Stimulated activated naive CD8-positive, alpha-beta T cell treated with anti-CD3 and anti-CD28 coated beads, Interleukin-15, Interleukin-2, amounts not matched to agents 100 U/mL and 50 U/mL, for 24 hours (primary cell): ENCODE measurements at regions not wholly inside any gene's neighbourhood (a gene's known extent, or its start where the extent isn't known, plus 50 kb on each side); places are given as distances from the start of the nearest gene placed in this dataset.

Source experiments
- ATAC-seq: fragments of 150-1000 bp; cut with Tn5 transposase; one replicate; pipeline ENCODE4 v1.10.0; 2021
- DNase-seq: peaks from one replicate; pipeline ENCODE4 v3.0.0; 2021

GRCh38 chr11:45436966-45437365 is 150.8 kb upstream of the SYT13 start:
- ATAC-seq: no peak
- no peak for DNase-seq

- ATAC-seq (no peak), DNase-seq (no peak)
Observed at GRCh38 chr11:45436118-45436517, 150.0 kb upstream of the SYT13 start.

GRCh38 chr11:45435706-45436105 is 149.6 kb upstream of the SYT13 start:
- DNase-seq: no peak
- ATAC-seq: no peak

GRCh38 chr11:45432910-45433309 is 146.8 kb upstream of the SYT13 start:
- ATAC-seq: no peak
- no peak for DNase-seq

GRCh38 chr11:45432100-45432499 is 146.0 kb upstream of the SYT13 start:
- no peak for ATAC-seq
- no peak for DNase-seq

GRCh38 chr11:45431046-45432018 is 145.2 kb upstream of the SYT13 start:
- no peak for ATAC-seq
- no peak for DNase-seq

- no peak for ATAC-seq
- no peak for DNase-seq
Observed at GRCh38 chr11:45430361-45430760, 144.2 kb upstream of the SYT13 start.

GRCh38 chr11:45429719-45430118 is 143.6 kb upstream of the SYT13 start:
- ATAC-seq (no peak), DNase-seq (no peak)

- ATAC-seq (no peak), DNase-seq (no peak)
Observed at GRCh38 chr11:45428541-45429230, 142.5 kb upstream of the SYT13 start.

- DNase-seq (no peak), ATAC-seq (no peak)
Observed at GRCh38 chr11:45428116-45428515, 142.0 kb upstream of the SYT13 start.

- DNase-seq (no peak), ATAC-seq (no peak)
Observed at GRCh38 chr11:45424411-45425180, 138.5 kb upstream of the SYT13 start.

GRCh38 chr11:45423475-45424120 is 137.5 kb upstream of the SYT13 start:
- ATAC-seq (no peak), DNase-seq (no peak)

GRCh38 chr11:45423036-45423435 is 136.9 kb upstream of the SYT13 start:
- DNase-seq (no peak), ATAC-seq (no peak)

GRCh38 chr11:45414088-45414487 is 127.9 kb upstream of the SYT13 start:
- ATAC-seq (no peak), DNase-seq (no peak)

GRCh38 chr11:45413156-45413858 is 127.2 kb upstream of the SYT13 start:
- DNase-seq (no peak), ATAC-seq (no peak)

- no peak for ATAC-seq
- DNase-seq: no peak
Observed at GRCh38 chr11:45412521-45412920, 126.4 kb upstream of the SYT13 start.

GRCh38 chr11:45412051-45412471 is 125.9 kb upstream of the SYT13 start:
- ATAC-seq: no peak

GRCh38 chr11:45411228-45411946 is 125.2 kb upstream of the SYT13 start:
- ATAC-seq: no peak

More at GRCh38 chr11:45412051-45412471, 125.9 kb upstream of the SYT13 start:
- DNase-seq: no peak

GRCh38 chr11:45410391-45411227 is 124.5 kb upstream of the SYT13 start:
- no peak for ATAC-seq
- DNase-seq: no peak

More at GRCh38 chr11:45411228-45411946, 125.2 kb upstream of the SYT13 start:
- no peak for DNase-seq

- ATAC-seq: no peak
- DNase-seq: no peak
Observed at GRCh38 chr11:45409587-45409986, 123.4 kb upstream of the SYT13 start.
